IMR-90 (cell line): ENCODE measurements at regions not wholly inside any gene's neighbourhood (a gene's known extent, or its start where the extent isn't known, plus 50 kb on each side); places are given as distances from the start of the nearest gene placed in this dataset.

Experiments
- ATAC-seq: fragments of 200-7000 bp; cut with Tn5 transposase; 2 replicates; pipeline ENCODE4 v1.9.1; 2020; ENCODE audit warnings: low read depth, mild to moderate bottlenecking, moderate library complexity
- BruUV-seq: library from RNA; stranded (reverse); fragments of 400-500 nt; replicated peaks from 2 replicates; lab custom pipeline; 2021; lab: Mats Ljungman, UMichigan
- CTCF ChIA-PET: fragments of 300-600 bp; formaldehyde crosslinking; extraction: SDS; loops from one replicate; lab custom pipeline; 2021; ENCODE audit warnings: antibody characterized with exemption; lab: Yijun Ruan, JAX
- POLR2A ChIA-PET: fragments of 300-600 bp; sonication (Branson Sonifier 250); formaldehyde crosslinking; loops from one replicate; lab custom pipeline; 2022; ENCODE audit warnings: antibody characterized with exemption; ENCODE audit not compliant: unreplicated experiment; lab: Charles Lee
- DNase-seq: peaks from one replicate; pipeline ENCODE4 v3.0.0; 2013
- H2AFZ ChIP-seq: replicated peaks from 2 replicates; pipeline ENCODE3; 2013; ENCODE audit warnings: low read length, mild to moderate bottlenecking; ENCODE audit not compliant: poor library complexity
- H2AK5ac ChIP-seq: 2 replicates; pipeline ENCODE4 v1.6.1; 2013; ENCODE audit warnings: low read depth, low read length, inconsistent platforms
- H2AK9ac ChIP-seq: replicated peaks from 2 replicates; pipeline ENCODE3; 2013; ENCODE audit warnings: mild to moderate bottlenecking, low read depth, low read length, moderate library complexity; ENCODE audit not compliant: poor library complexity
- H2BK120ac ChIP-seq: 2 replicates; pipeline ENCODE4 v1.6.1; 2013; ENCODE audit warnings: low read depth, low read length, inconsistent platforms
- H2BK15ac ChIP-seq: 3 replicates; pipeline ENCODE4 v1.6.1; 2013; ENCODE audit warnings: low read depth, low read length, inconsistent platforms
- H2BK20ac ChIP-seq: 2 replicates; pipeline ENCODE4 v1.6.1; 2013; ENCODE audit warnings: low read depth, mild to moderate bottlenecking, inconsistent platforms, low read length, moderate library complexity
- H2BK5ac ChIP-seq: 2 replicates; pipeline ENCODE4 v1.6.1; 2013; ENCODE audit warnings: mild to moderate bottlenecking, low read depth, low read length, inconsistent platforms; ENCODE audit not compliant: poor library complexity, severe bottlenecking
- H3K14ac ChIP-seq: replicated peaks from 2 replicates; pipeline ENCODE4 v1.6.1; 2013; ENCODE audit warnings: low read depth, low read length, inconsistent platforms
- H3K18ac ChIP-seq: 2 replicates; pipeline ENCODE4 v1.6.1; 2013; ENCODE audit warnings: low read depth, low read length, control low read depth
- H3K23ac ChIP-seq: 2 replicates; pipeline ENCODE4 v1.6.1; 2013; ENCODE audit warnings: low read depth, low read length, inconsistent platforms
- H3K27ac ChIP-seq: 2 replicates; pipeline ENCODE4 v1.5.1; 2013; ENCODE audit warnings: mild to moderate bottlenecking, control low read depth, low read length; ENCODE audit not compliant: insufficient read depth
- H3K27me3 ChIP-seq: 2 replicates; pipeline ENCODE4 v1.6.1; 2013; ENCODE audit warnings: low read length; ENCODE audit not compliant: control insufficient read depth, insufficient read depth
- H3K36me3 ChIP-seq: 2 replicates; pipeline ENCODE4 v1.6.1; 2013; ENCODE audit warnings: low read length, mixed read lengths; ENCODE audit not compliant: control insufficient read depth, insufficient read depth
- H3K4ac ChIP-seq: 2 replicates; pipeline ENCODE4 v1.6.1; 2013; ENCODE audit warnings: low read depth, low read length, inconsistent platforms
- H3K4me1 ChIP-seq: 2 replicates; pipeline ENCODE4 v1.6.1; 2013; ENCODE audit warnings: low read length, mixed read lengths; ENCODE audit not compliant: control insufficient read depth, insufficient read depth
- H3K4me2 ChIP-seq: 2 replicates; pipeline ENCODE4 v1.6.1; 2013; ENCODE audit warnings: low read depth, mild to moderate bottlenecking, control low read depth, low read length, moderate library complexity
- H3K4me3 ChIP-seq: 2 replicates; pipeline ENCODE4 v1.5.1; 2013; ENCODE audit warnings: low read depth, mild to moderate bottlenecking, control low read depth, low read length, moderate library complexity; ENCODE audit not compliant: insufficient read depth
- H3K56ac ChIP-seq: 2 replicates; pipeline ENCODE4 v1.6.1; 2013; ENCODE audit warnings: low read length, inconsistent platforms; ENCODE audit not compliant: insufficient read depth; ENCODE audit errors: extremely low read depth
- H3K79me1 ChIP-seq, 2 experiments: 2 replicates each; pipeline ENCODE4 v1.6.1; 2013; ENCODE audit warnings: low read length in 2 of 2, inconsistent platforms in 1 of 2, low read depth in 1 of 2
- H3K9ac ChIP-seq: 2 replicates; pipeline ENCODE4 v1.6.1; 2013; ENCODE audit warnings: low read depth, low read length, control low read depth
- H3K9me1 ChIP-seq: 2 replicates; pipeline ENCODE4 v1.6.1; 2013; ENCODE audit warnings: low read length, inconsistent platforms; ENCODE audit not compliant: insufficient read depth
- H3K9me3 ChIP-seq: 2 replicates; pipeline ENCODE4 v1.6.1; 2013; ENCODE audit warnings: low read length; ENCODE audit not compliant: control insufficient read depth, insufficient read depth
- H4K20me1 ChIP-seq: 2 replicates; pipeline ENCODE4 v1.6.1; 2013; ENCODE audit warnings: low read length, inconsistent platforms; ENCODE audit not compliant: insufficient read depth
- H4K5ac ChIP-seq: 2 replicates; pipeline ENCODE4 v1.6.1; 2013; ENCODE audit warnings: mild to moderate bottlenecking, low read depth, low read length, control low read depth
- H4K8ac ChIP-seq, 2 experiments: 2 replicates each; pipeline ENCODE4 v1.6.1; 2013; ENCODE audit warnings: low read depth in 2 of 2, low read length in 2 of 2, control low read depth in 1 of 2, inconsistent platforms in 1 of 2
- H4K91ac ChIP-seq: 2 replicates; pipeline ENCODE4 v1.6.1; 2013; ENCODE audit warnings: low read depth, low read length, inconsistent platforms; ENCODE audit not compliant: insufficient read depth
- BHLHE40 ChIP-seq: fragments of 150-350 bp; IDR thresholded peaks from 2 replicates; pipeline ENCODE4 v1.6.1; 2016; ENCODE audit warnings: mild to moderate bottlenecking, low read depth, low read length
- CEBPB ChIP-seq: IDR thresholded peaks from 2 replicates; pipeline ENCODE4 v1.6.1; 2012; ENCODE audit warnings: low read depth, low read length, improper control_type of control experiment
- CHD1 ChIP-seq: IDR thresholded peaks from 2 replicates; pipeline ENCODE4 v1.6.1; 2012; ENCODE audit warnings: low read depth, low read length, improper control_type of control experiment
- CTCF ChIP-seq: conservative IDR thresholded peaks from 2 replicates; pipeline ENCODE4 v1.5.1; 2012; ENCODE audit warnings: mild to moderate bottlenecking, low read depth, low read length, improper control_type of control experiment
- ELK1 ChIP-seq: fragments of 150-350 bp; IDR thresholded peaks from 2 replicates; pipeline ENCODE4 v1.6.1; 2016; ENCODE audit warnings: low read depth, mild to moderate bottlenecking, low read length, moderate library complexity, borderline replicate concordance
- FOS ChIP-seq: fragments of 150-350 bp; IDR thresholded peaks from 2 replicates; pipeline ENCODE4 v1.6.1; 2016; ENCODE audit warnings: low read depth, low read length
- MAFK ChIP-seq: IDR thresholded peaks from 2 replicates; pipeline ENCODE4 v1.6.1; 2012; ENCODE audit warnings: low read depth, low read length, improper control_type of control experiment
- MAZ ChIP-seq: IDR thresholded peaks from 2 replicates; pipeline ENCODE4 v1.6.1; 2012; ENCODE audit warnings: low read depth, mild to moderate bottlenecking, low read length, improper control_type of control experiment, moderate library complexity, borderline replicate concordance
- MXI1 ChIP-seq: IDR thresholded peaks from 2 replicates; pipeline ENCODE4 v1.6.1; 2012; ENCODE audit warnings: low read depth, mild to moderate bottlenecking, low read length, moderate library complexity, borderline replicate concordance
- NFE2L2 ChIP-seq: fragments of 150-350 bp; IDR thresholded peaks from 2 replicates; pipeline ENCODE4 v1.6.1; 2016; ENCODE audit warnings: low read depth, mild to moderate bottlenecking, low read length
- POLR2A ChIP-seq: IDR thresholded peaks from 2 replicates; pipeline ENCODE4 v1.6.1; 2012; ENCODE audit warnings: mild to moderate bottlenecking, low read depth, low read length
- RAD21 ChIP-seq: IDR thresholded peaks from 2 replicates; pipeline ENCODE4 v1.6.1; 2012; ENCODE audit warnings: low read length, improper control_type of control experiment
- RCOR1 ChIP-seq: IDR thresholded peaks from 2 replicates; pipeline ENCODE4 v1.6.1; 2012; ENCODE audit warnings: mild to moderate bottlenecking, low read length, improper control_type of control experiment; ENCODE audit not compliant: insufficient replicate concordance
- RFX5 ChIP-seq: IDR thresholded peaks from 2 replicates; pipeline ENCODE4 v1.8.0; 2012; ENCODE audit warnings: low read depth, mild to moderate bottlenecking, low read length, moderate library complexity
- SMC3 ChIP-seq: fragments of 150-350 bp; IDR thresholded peaks from 2 replicates; pipeline ENCODE4 v1.6.1; 2016; ENCODE audit warnings: low read depth, mild to moderate bottlenecking, antibody characterized with exemption, low read length, moderate library complexity
- USF2 ChIP-seq: fragments of 150-350 bp; IDR thresholded peaks from 2 replicates; pipeline ENCODE4 v1.6.1; 2017; ENCODE audit warnings: mild to moderate bottlenecking, antibody characterized with exemption, low read length, low read depth
- WGBS, 2 experiments: methylation state at CpG; one replicate each; pipeline versions ENCODE4 v1.1.5 to v1.1.7; 2013; ENCODE audit warnings: missing lambda C conversion rate in 2 of 2; ENCODE audit not compliant: insufficient read length in 1 of 2; ENCODE audit errors: extremely low coverage in 2 of 2; 5-methylcytosine and 5-hydroxymethylcytosine counted together
- dilution Hi-C: fragments of 300-500 bp; cut with HindIII; formaldehyde crosslinking; loops from one replicate; pipeline ENCODE4 v1.14.3; 2018; ENCODE audit warnings: low sequenced_read_pairs; ENCODE audit not compliant: unreplicated experiment
- in situ Hi-C: fragments of 300-500 bp; cut with MboI; formaldehyde crosslinking; loops from 3 replicates; pipeline ENCODE4 v1.14.3; 2019; ENCODE audit warnings: low sequenced_read_pairs, inconsistent platforms, mixed read lengths
- intact Hi-C: fragments of 100-400 bp; cut with micrococcal nuclease; formaldehyde crosslinking; loops from 2 replicates; pipeline ENCODE4 v1.10.0; 2022

- Histone ChIP-seq H3K36me3 (no peaks in the 10 kb centered on the region), H3K27me3 (no peaks in the 10 kb centered on the region), H3K4ac (no peak overlapping the region), H3K18ac (no peak overlapping the region), H3K27ac (no peak overlapping the region), H3K9me3 (no peaks in the 10 kb centered on the region), H2BK120ac (no peak overlapping the region), H4K8ac (no peak overlapping the region), H2BK5ac (no peak overlapping the region), H4K91ac (no peak overlapping the region), H2AK5ac (no peak overlapping the region), H2BK15ac (no peak overlapping the region), H4K20me1 (no peaks in the 10 kb centered on the region), H2AFZ (no peak overlapping the region), H3K14ac (no peak overlapping the region), H3K9ac (no peak overlapping the region), H2AK9ac (no peak overlapping the region), H3K4me3 (no peak overlapping the region), H3K4me1 (no peaks in the 10 kb centered on the region), H3K56ac (no peak overlapping the region), H4K5ac (no peak overlapping the region), H3K9me1 (no peaks in the 10 kb centered on the region), H3K79me1 (no peaks in the 10 kb centered on the region), H3K23ac (no peak overlapping the region), H2BK20ac (no peak overlapping the region), H3K4me2 (no peak overlapping the region)
- in situ Hi-C loops (no loop called here), intact Hi-C loops (loop anchor here (10.0 kb wide), 1 partner anchor 271 kb away; no protein-coding TSS in a partner anchor), dilution Hi-C loops (no loop called here)
- ATAC-seq = no peak
- TF ChIP-seq MXI1 (no peak), MAZ (no peak), POLR2A (no peak), NFE2L2 (no peak), BHLHE40 (no peak), CEBPB (no peak), RFX5 (no peak), ELK1 (no peak), CHD1 (no peak), MAFK (no peak), RAD21 (no peak), FOS (no peak), SMC3 (no peak), USF2 (no peak), RCOR1 (no peak), CTCF (no peak)
- WGBS, 2 experiments = no CpG with 5 or more reads among the region's 5 CpGs
- ChIA-PET CTCF (no interaction called here), POLR2A (interaction anchor here (0.7 kb wide), 1 partner anchor 348 kb away, joined by 3 read pairs; no protein-coding TSS in a partner anchor)
- no TSS peak for BruUV-seq
- no peak for DNase-seq
Measured at GRCh38 chr21:16605597-16605996, 875.8 kb downstream of the USP25 start.
